NB4 (cell line): ENCODE measurements at regions not wholly inside any gene's neighbourhood (a gene's known extent, or its start where the extent isn't known, plus 50 kb on each side); places are given as distances from the start of the nearest gene placed in this dataset.

Source experiments
- DNase-seq: peaks from one replicate; pipeline ENCODE4 v3.0.0; 2010; ENCODE audit warnings: low read depth
- H3K4me3 ChIP-seq: one replicate; pipeline ENCODE4 v1.5.1; 2011; ENCODE audit warnings: mild to moderate bottlenecking, low read depth, low read length, moderate library complexity
- MAX ChIP-seq: IDR thresholded peaks from 2 replicates; pipeline ENCODE4 v1.6.1; 2011; ENCODE audit warnings: low read depth, low read length
- MYC ChIP-seq: IDR thresholded peaks from 2 replicates; pipeline ENCODE4 v1.6.1; 2011; ENCODE audit warnings: low read depth, low read length
- POLR2A ChIP-seq: IDR thresholded peaks from 2 replicates; pipeline ENCODE4 v1.6.1; 2011; ENCODE audit warnings: mild to moderate bottlenecking; ENCODE audit not compliant: insufficient read length; ENCODE audit errors: extremely low read depth
- TF ChIP-seq, protein P1 (sequence below): IDR thresholded peaks from one replicate; pipeline ENCODE4 v1.5.1; 2012; ENCODE audit warnings: low read depth, low read length

DNA sequence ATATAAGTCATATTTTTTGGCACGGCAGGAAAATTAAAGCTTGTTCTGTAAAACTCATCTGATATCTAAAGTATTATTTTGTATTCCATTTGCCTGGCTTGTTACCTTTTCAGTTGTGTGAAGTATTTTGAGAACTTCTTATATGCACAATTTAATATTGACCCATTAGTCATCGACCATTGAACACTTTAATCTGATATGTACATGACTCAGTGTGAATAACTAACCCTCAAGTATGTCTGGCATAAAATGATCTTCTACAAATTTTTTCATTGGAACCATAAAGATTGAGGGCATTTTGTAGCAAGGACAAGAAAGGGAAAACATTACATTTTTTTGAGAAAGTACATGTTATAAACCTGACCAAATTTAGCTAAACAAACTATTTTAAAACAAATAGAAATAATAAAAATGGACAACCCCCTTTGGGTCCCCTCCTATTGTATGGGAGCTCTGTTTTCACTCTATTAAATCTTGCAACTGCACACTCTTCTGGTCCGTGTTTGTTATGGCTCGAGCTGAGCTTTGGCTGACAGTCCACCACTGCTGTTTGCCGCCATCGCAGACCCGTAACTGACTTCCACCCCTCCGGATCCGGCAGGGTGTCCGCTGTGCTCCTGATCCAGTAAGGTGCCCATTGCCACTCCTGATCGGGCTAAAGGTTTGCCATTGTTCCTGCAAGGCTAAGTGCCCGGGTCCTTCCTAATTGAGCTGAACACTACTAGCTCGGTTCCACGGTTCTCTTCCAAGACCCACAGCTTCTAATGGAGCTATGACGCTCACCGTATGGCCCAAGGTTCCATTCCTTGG lies 118.8 kb downstream of the SLC6A15 start:
- no peak for DNase-seq
- no peak for TF ChIP-seq MYC
- no peak for TF ChIP-seq POLR2A
- no peak for TF ChIP-seq MAX
- TF ChIP-seq, protein P1, sequence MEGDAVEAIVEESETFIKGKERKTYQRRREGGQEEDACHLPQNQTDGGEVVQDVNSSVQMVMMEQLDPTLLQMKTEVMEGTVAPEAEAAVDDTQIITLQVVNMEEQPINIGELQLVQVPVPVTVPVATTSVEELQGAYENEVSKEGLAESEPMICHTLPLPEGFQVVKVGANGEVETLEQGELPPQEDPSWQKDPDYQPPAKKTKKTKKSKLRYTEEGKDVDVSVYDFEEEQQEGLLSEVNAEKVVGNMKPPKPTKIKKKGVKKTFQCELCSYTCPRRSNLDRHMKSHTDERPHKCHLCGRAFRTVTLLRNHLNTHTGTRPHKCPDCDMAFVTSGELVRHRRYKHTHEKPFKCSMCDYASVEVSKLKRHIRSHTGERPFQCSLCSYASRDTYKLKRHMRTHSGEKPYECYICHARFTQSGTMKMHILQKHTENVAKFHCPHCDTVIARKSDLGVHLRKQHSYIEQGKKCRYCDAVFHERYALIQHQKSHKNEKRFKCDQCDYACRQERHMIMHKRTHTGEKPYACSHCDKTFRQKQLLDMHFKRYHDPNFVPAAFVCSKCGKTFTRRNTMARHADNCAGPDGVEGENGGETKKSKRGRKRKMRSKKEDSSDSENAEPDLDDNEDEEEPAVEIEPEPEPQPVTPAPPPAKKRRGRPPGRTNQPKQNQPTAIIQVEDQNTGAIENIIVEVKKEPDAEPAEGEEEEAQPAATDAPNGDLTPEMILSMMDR: no peak
- no peak overlapping the region for H3K4me3 ChIP-seq

DNA sequence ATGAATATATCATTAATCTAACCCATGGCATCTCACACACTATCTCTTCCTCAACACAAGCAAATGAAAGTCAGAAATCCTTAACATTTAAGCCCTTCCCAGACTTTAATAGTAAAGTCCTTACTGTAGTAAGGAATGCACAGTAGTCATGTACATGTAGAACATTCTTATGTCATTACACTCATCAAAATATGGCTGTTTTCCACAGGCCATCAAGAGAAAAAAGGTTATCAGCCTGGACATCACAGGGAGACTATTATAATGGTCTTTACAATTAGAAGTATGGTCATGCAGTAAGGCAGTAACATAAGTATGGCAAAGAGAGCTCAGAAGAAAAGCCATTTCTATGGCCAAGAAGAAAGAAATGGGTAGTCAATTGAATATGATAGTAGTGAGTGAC lies 121.2 kb downstream of the SLC6A15 start:
- no peak for DNase-seq
- no peak overlapping the region for H3K4me3 ChIP-seq
- TF ChIP-seq POLR2A (no peak), MYC (no peak), MAX (no peak)
- TF ChIP-seq, protein P1: no peak

DNA sequence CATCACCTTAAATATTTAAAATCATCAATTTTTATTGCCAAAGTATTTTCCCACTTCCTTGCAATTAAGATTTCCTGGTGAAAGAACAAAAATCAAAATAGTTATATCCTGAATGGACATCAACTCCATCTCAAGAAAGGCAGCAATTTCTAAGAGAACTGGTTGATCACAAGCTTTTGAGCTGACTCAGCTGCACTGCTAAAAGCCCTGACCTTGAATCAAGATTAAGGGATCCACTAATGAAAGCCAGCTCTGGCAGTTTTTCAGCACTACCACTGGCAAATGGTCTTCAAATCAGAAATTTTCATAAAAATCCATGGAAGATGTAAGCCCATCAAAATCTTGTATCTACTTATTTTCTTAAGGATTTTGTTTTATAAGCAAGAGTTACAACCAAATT lies 123.4 kb downstream of the SLC6A15 start:
- DNase-seq: no peak
- no peak for TF ChIP-seq MYC
- no peak for TF ChIP-seq MAX
- TF ChIP-seq, protein P1: no peak
- TF ChIP-seq POLR2A: no peak
- no peak overlapping the region for H3K4me3 ChIP-seq

GRCh38 chr12:84787253-84787652 lies 125.3 kb downstream of the SLC6A15 start:
- H3K4me3 ChIP-seq: no peak overlapping the region
- TF ChIP-seq MAX: no peak
- no peak for TF ChIP-seq POLR2A
- TF ChIP-seq MYC: no peak
- TF ChIP-seq, protein P1: no peak
- DNase-seq: no peak

DNA sequence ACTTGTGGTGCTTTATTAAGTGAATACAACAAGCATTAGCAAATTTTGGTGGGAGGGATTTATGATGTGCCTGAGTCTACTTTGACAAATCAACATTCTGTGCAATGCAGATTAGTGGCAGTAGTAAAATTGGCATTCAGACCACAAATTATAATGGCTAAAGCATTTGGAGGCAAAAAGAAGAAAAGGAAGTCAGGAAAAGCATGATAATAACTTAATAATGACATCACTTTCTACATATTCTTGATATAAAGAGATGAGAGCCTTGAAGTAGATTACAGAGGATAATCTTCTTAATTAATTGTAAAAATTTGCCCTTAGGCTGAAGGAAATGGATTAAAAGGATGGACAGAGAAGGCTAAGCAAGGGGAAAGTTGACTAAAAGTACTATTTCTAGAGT lies 126.0 kb downstream of the SLC6A15 start:
- no peak for TF ChIP-seq POLR2A
- TF ChIP-seq MYC: no peak
- TF ChIP-seq, protein P1: no peak
- no peak for TF ChIP-seq MAX
- H3K4me3 ChIP-seq: no peak overlapping the region
- no peak for DNase-seq
